ENCODE measurements at regions not wholly inside any gene's neighbourhood (a gene's known extent, or its start where the extent isn't known, plus 50 kb on each side); places are given as distances from the start of the nearest gene placed in this dataset.
A peak's percentile ranks its signal among the peaks of the same experiment; 100 is the strongest.

- no peak for DNase-seq
These were observed 388.4 kb upstream of the RASGEF1B start for GRCh38 chr4:81860111-81860510.

DNA sequence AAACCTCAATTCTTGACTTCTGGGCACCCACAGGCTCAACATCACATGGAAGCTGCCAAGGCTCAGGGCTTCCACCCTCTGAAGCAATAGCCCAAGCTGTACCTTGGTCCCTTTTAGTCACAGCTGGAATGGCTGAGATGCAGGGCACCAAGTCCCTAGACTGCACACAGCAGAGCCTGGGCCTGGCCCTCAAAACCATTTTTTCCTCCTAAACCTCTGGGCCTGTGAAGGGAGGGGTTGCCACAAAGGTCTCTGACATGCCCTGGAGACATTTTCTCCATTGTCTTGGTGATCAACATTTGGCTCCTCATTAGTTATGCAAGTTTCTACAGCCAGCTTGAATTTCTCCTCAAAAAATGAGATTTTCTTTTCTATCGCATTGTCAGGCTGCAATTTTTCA lies 382.7 kb upstream of the RASGEF1B start:
- DNase-seq = no peak

GRCh38 chr4:81852031-81852715 lies 380.5 kb upstream of the RASGEF1B start:
- DNase-seq = no peak

DNA sequence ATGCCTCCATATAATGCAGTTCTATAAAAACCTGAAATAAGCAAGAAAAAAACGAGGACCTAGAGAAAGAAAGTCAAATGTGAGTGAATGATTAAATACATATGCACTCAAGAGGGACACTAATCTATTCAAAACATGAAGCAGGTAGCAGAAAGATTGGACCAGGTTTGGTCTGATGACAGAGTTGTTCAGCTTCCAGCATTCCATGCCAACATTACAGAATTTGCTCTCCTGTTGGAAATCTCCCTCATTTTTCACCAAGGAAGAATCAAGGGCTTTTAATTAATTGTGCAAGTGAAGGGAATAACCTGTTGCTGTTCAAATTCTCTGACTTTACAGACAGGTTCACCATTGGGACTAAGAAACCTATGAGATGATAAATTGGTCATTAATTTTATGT lies 379.0 kb upstream of the RASGEF1B start:
- no peak for DNase-seq

DNA sequence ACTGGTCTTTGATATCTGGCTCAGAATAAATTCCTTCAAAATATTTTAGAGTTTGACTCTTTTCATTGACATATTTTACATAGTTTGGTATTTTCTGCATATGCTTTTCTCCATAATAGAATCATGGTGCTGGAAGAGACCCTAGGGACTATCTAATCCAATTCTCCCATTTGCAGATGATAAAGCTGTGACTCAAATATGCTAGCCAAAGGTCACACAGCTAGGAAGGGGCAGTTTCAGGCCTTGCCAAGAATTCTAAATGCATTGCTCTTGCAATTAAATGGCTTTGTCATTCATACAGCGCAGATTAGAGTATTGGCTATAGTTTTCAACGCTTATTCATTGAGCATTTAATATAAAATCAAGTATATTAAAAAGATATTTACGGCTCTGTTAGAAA lies 374.1 kb upstream of the RASGEF1B start:
- no peak for DNase-seq

DNA sequence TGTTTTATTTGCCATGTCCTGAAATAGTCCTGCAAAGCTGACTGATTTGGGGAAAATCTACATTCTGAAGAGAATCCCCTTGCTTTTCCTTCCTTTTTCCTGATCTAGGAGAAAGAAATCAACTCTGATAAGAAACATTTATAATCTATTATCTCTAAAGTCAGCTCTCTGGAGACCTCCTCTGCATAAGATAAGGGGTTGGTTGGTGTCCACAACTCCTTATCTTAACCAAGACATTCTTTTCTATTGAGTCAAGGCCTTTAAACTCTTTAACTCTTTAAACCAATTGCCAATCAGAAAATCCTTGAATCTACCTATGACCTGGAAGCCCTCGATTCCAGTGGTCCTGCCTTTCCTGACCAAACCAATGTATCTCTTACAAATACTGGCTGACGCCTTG lies 373.6 kb upstream of the RASGEF1B start:
- no peak for DNase-seq

GRCh38 chr4:81844717-81845116 lies 373.0 kb upstream of the RASGEF1B start:
- DNase-seq = peak; percentile 81

DNA sequence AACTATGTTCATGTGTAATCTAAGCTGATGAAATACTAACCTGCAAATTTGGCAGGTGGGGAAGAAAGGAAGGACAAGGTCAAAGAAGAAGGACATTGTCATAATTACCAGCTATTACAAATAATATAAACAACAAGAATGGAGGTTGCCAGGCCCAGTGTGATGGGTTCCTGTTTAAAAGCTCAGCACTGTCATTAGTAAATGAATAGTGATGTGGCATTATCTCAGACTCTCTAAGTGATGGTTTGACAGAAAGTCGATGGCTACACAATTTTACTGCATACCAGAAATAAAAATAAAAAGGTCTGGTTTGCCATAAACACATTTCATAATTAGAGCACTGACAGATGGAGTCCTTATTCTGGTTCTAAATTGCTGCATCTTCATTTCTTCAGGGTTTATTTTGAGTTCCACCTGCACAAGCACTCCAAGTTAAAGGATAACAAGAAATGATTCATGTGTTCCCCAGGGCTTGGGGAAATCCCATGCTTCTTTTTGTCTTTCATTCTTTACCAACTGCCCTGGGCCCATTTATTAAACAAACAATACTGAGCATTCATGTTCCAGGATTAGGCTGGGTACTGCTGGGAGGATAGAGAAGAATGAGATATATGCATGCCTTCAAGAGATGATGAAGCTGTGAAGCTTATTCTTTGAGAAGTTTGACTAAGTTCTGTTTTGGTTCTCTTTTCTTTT lies 367.8 kb upstream of the RASGEF1B start:
- no peak for DNase-seq

DNA sequence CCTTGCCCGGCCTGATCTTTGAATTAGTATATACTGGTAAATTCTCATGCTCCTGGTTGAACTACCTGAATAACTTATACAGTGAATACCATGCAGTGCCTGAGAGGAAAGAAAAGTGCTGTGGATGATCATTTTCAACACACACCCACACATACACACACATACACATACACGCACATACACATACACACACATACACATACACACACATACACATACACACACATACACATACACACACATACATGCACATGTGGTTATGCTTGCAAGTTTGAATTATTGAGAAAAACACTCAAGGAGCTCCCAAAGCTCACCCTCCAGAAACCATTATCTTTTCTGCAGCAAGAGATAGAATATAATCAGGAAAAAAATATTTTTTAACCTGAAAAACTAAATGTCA lies 366.9 kb upstream of the RASGEF1B start:
- no peak for DNase-seq

GRCh38 chr4:81836716-81837115 lies 365.0 kb upstream of the RASGEF1B start:
- no peak for DNase-seq

- DNase-seq = no peak
These were observed 361.9 kb upstream of the RASGEF1B start for GRCh38 chr4:81833576-81833975.

DNA sequence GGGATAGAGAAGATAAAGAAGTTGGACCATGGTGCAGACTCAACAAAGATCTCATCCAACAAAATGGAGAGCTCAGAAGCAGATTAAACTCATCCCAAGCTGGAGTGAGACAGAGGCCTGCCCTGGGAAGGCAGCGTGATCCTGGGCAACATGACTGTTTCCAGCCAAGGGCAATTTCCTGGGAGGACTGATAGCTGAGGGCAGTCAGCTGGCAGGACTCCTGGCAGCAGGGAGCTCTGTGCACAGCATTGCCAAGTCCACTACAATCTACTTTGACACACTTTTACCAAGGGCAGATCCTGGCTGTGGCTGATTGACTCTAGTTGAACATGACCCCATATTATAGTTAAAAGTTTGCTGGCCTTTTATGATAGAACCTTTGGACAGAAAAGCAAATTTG lies 357.3 kb upstream of the RASGEF1B start:
- DNase-seq = no peak

DNA sequence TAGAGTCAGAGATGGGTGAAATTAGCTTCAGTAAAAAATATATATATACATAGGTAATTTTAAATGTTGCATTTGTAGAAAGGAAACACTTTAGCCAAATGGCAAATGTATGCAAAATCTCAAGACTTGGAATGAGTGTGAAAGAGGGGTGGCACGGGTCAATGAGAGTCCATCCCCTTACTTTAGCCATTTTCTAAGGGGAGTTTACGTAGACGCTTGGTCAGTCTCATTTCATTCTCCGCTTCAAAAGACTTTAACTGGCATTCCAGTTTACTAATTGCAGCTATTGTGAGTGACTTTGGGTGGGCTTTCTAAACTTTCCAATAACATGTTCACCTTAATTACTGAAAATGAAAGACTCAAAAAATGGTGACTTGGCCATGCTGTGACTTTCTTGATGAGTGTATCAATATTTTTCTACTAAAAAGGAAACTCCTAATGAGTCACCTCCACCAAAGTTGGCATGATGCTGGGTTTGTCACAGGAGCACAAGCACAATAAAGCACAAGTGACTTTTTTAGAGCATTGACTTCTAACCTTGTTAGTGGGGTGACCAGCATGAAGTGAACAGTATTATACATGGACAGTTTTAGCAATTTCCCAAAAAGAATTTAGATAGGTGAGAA lies 356.0 kb upstream of the RASGEF1B start:
- DNase-seq = no peak

DNA sequence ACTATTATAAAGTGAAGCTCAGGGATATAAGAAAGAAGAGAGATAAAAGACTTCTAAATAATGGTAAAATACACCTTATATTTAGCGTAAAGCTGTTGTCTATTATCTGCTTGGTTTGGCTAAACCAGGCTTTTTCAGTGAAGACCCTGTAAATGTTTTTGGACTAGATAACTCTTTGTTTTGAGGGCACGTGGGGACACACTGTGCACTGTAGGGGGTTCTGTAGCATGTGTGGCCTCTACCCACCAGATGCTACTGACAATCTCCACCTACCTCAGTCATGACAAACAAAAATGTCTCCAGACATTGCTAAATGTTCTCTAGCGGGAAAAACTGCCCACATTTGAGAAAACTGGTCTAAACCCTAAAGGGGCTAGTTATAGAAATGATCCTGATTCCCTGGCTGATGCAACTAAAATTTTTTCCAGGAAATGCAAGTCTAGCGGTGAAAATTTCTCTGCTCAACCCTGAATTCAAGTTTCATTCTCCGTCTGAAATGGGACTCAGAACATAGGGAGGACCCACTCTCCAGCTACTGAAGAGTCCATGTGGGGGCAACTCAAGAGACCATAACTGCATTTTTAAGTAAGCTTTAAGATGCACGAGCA lies 355.2 kb upstream of the RASGEF1B start:
- DNase-seq = no peak

- no peak for DNase-seq
These were observed 354.6 kb upstream of the RASGEF1B start for GRCh38 chr4:81826335-81826734.

DNA sequence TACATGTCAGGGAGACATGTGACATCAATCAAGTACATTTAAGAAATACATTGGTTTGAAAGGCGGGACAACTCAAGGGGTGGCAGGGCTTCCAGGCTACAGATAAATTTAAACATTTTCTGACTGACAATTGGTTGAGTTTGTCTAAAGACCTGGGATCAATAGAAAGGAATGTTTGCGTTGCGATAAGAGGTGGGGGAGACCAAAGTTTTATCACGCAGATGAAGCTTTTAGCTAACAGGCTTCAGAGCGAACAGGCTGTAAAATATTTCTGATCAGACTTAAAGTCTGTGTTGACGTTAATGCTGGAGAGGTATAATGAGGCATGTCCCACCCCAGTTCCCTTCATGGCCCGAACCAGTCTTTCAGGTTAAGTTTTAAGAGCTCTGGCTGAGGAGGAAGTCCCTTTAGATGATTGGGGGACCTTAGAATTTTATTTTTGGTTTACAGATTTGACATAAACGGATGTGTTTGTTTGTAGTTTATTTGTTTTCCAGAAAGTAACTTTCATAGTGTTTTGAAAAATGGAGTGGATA lies 346.7 kb upstream of the RASGEF1B start:
- DNase-seq = no peak

- DNase-seq = no peak
These were observed 344.5 kb upstream of the RASGEF1B start for GRCh38 chr4:81816031-81816761.

- no peak for DNase-seq
These were observed 343.4 kb upstream of the RASGEF1B start for GRCh38 chr4:81814987-81815541.

DNA sequence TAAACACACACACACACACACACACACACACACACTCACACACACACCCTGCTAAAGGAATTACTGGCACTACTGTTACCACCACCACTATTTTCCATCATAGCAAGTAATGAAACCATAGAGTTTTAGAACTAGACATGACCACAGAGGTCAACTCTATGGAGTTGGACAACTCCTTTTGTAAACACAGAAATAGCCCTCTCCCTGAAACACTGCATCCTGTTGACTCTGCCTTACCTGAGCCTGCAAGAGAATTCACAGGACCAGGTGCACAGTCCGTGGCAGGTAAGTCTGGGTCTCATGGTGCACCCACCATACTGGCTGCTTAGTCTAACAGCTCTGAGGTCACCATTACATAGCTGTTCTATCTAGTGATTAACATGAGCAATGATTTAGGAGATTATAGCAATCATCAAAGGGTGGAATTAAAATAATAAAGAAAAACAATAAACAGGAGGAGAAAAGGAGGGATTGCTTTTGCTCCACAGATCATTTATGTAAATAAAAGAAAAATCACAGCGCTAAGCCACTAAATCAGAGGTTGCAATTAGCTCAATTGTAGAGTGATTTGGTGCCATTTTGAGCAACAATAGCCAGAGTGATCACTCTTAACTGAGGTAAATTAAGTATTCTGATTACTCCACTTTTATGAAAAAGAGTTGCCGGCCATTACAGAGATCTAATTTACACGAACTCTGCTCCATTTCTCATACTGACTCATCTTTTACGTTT lies 340.0 kb upstream of the RASGEF1B start:
- DNase-seq = no peak

GRCh38 chr4:81808011-81808672 lies 336.4 kb upstream of the RASGEF1B start:
- no peak for DNase-seq

GRCh38 chr4:81807386-81807785 lies 335.7 kb upstream of the RASGEF1B start:
- DNase-seq = no peak
